ENCODE measurements at regions not wholly inside any gene's neighbourhood (a gene's known extent, or its start where the extent isn't known, plus 50 kb on each side); places are given as distances from the start of the nearest gene placed in this dataset.

GRCh38 chr10:113967126-113967525 lies 76.5 kb upstream of the ADRB1 start:
- in situ Hi-C loops (cut with HindIII; ENCODE audit: low pct_ligation_motif_present, low pct_unique_long_range_greater_than_20kb, low sequenced_read_pairs) = no loop called here
- no peak for DNase-seq

- in situ Hi-C loops (cut with HindIII; ENCODE audit: low pct_ligation_motif_present, low pct_unique_long_range_greater_than_20kb, low sequenced_read_pairs) = no loop called here
- no peak for DNase-seq
Observed at GRCh38 chr10:113970641-113971040, 73.0 kb upstream of the ADRB1 start.

- in situ Hi-C loops (cut with HindIII; ENCODE audit: low pct_ligation_motif_present, low pct_unique_long_range_greater_than_20kb, low sequenced_read_pairs) = no loop called here
- DNase-seq = no peak
Observed at GRCh38 chr10:113971349-113971973, 72.2 kb upstream of the ADRB1 start.

- no peak for DNase-seq
- in situ Hi-C loops (cut with HindIII; ENCODE audit: low pct_ligation_motif_present, low pct_unique_long_range_greater_than_20kb, low sequenced_read_pairs) = no loop called here
Observed at GRCh38 chr10:113977174-113977573, 66.5 kb upstream of the ADRB1 start.

GRCh38 chr10:113978802-113979201 lies 64.9 kb upstream of the ADRB1 start:
- in situ Hi-C loops (cut with HindIII; ENCODE audit: low pct_ligation_motif_present, low pct_unique_long_range_greater_than_20kb, low sequenced_read_pairs) = no loop called here
- no peak for DNase-seq

- in situ Hi-C loops (cut with HindIII; ENCODE audit: low pct_ligation_motif_present, low pct_unique_long_range_greater_than_20kb, low sequenced_read_pairs) = no loop called here
- no peak for DNase-seq
Observed at GRCh38 chr10:113979409-113979808, 64.3 kb upstream of the ADRB1 start.

GRCh38 chr10:113980408-113981087 lies 63.1 kb upstream of the ADRB1 start:
- DNase-seq = peak; percentile 15
- in situ Hi-C loops (cut with HindIII; ENCODE audit: low pct_ligation_motif_present, low pct_unique_long_range_greater_than_20kb, low sequenced_read_pairs) = no loop called here

GRCh38 chr10:113982296-113982695 lies 61.4 kb upstream of the ADRB1 start:
- DNase-seq = no peak
- in situ Hi-C loops (cut with HindIII; ENCODE audit: low pct_ligation_motif_present, low pct_unique_long_range_greater_than_20kb, low sequenced_read_pairs) = no loop called here

GRCh38 chr10:113982769-113983168 lies 60.9 kb upstream of the ADRB1 start:
- in situ Hi-C loops (cut with HindIII; ENCODE audit: low pct_ligation_motif_present, low pct_unique_long_range_greater_than_20kb, low sequenced_read_pairs) = no loop called here
- DNase-seq = no peak

GRCh38 chr10:113983552-113983951 lies 60.1 kb upstream of the ADRB1 start:
- no peak for DNase-seq
- in situ Hi-C loops (cut with HindIII; ENCODE audit: low pct_ligation_motif_present, low pct_unique_long_range_greater_than_20kb, low sequenced_read_pairs) = no loop called here

GRCh38 chr10:113985297-113985844 lies 58.3 kb upstream of the ADRB1 start:
- in situ Hi-C loops (cut with HindIII; ENCODE audit: low pct_ligation_motif_present, low pct_unique_long_range_greater_than_20kb, low sequenced_read_pairs) = no loop called here
- DNase-seq = no peak

GRCh38 chr10:113986316-113986715 lies 57.4 kb upstream of the ADRB1 start:
- in situ Hi-C loops (cut with HindIII; ENCODE audit: low pct_ligation_motif_present, low pct_unique_long_range_greater_than_20kb, low sequenced_read_pairs) = no loop called here
- DNase-seq = no peak

- in situ Hi-C loops (cut with HindIII; ENCODE audit: low pct_ligation_motif_present, low pct_unique_long_range_greater_than_20kb, low sequenced_read_pairs) = no loop called here
- DNase-seq = no peak
Observed at GRCh38 chr10:113987156-113987555, 56.5 kb upstream of the ADRB1 start.

- no peak for DNase-seq
- in situ Hi-C loops (cut with HindIII; ENCODE audit: low pct_ligation_motif_present, low pct_unique_long_range_greater_than_20kb, low sequenced_read_pairs) = no loop called here
Observed at GRCh38 chr10:113987805-113988204, 55.9 kb upstream of the ADRB1 start.

- in situ Hi-C loops (cut with HindIII; ENCODE audit: low pct_ligation_motif_present, low pct_unique_long_range_greater_than_20kb, low sequenced_read_pairs) = no loop called here
- no peak for DNase-seq
Observed at GRCh38 chr10:113988535-113988934, 55.1 kb upstream of the ADRB1 start.

GRCh38 chr10:113991091-113991860 lies 52.4 kb upstream of the ADRB1 start:
- in situ Hi-C loops (cut with HindIII; ENCODE audit: low pct_ligation_motif_present, low pct_unique_long_range_greater_than_20kb, low sequenced_read_pairs) = no loop called here
- no peak for DNase-seq

- DNase-seq = no peak
- in situ Hi-C loops (cut with HindIII; ENCODE audit: low pct_ligation_motif_present, low pct_unique_long_range_greater_than_20kb, low sequenced_read_pairs) = no loop called here
Observed at GRCh38 chr10:113992471-113993011, 51.1 kb upstream of the ADRB1 start.

- no peak for DNase-seq
- in situ Hi-C loops (cut with HindIII; ENCODE audit: low pct_ligation_motif_present, low pct_unique_long_range_greater_than_20kb, low sequenced_read_pairs) = no loop called here
Observed at GRCh38 chr10:113993489-113993991, 50.1 kb upstream of the ADRB1 start.

All from ACHN (cell line).